HG02623 (cell line): ENCODE measurements at regions not wholly inside any gene's neighbourhood (a gene's known extent, or its start where the extent isn't known, plus 50 kb on each side); places are given as distances from the start of the nearest gene placed in this dataset.

Experiments
- ATAC-seq: cut with Tn5 transposase; IDR thresholded peaks from one replicate; pipeline ENCODE4 v1.9.1; 2021; ENCODE audit warnings: moderate library complexity; ENCODE audit not compliant: unreplicated experiment

GRCh38 chr12:93318720-93319522, 58.8 kb upstream of the NUDT4 start:
- no peak for ATAC-seq

- ATAC-seq = no peak
Measured at GRCh38 chr12:93319523-93320050, 58.1 kb upstream of the NUDT4 start.

- no peak for ATAC-seq
Measured at GRCh38 chr12:93322784-93323183, 54.9 kb upstream of the NUDT4 start.

- no peak for ATAC-seq
Measured at GRCh38 chr12:93323625-93324329, 53.9 kb upstream of the NUDT4 start.

GRCh38 chr12:93325855-93326254, 51.9 kb upstream of the NUDT4 start:
- ATAC-seq = no peak
